ENCODE measurements at regions not wholly inside any gene's neighbourhood (a gene's known extent, or its start where the extent isn't known, plus 50 kb on each side); places are given as distances from the start of the nearest gene placed in this dataset.

- TF ChIP-seq CEBPZ (IDR thresholded peaks at IDR 0.05; ENCODE audit: low read length) (no peak), ZBTB4 (CRISPR knock-in tag; IDR thresholded peaks at IDR 0.05; ENCODE audit: borderline replicate concordance) (no peak), CHCHD3 (CRISPR knock-in tag; IDR thresholded peaks at IDR 0.05) (no peak), RBFOX2 (IDR thresholded peaks at IDR 0.05; ENCODE audit: low read depth, low read length) (no peak), FOXP1 (IDR thresholded peaks at IDR 0.05) (no peak), FOXP1 (CRISPR knock-in tag; IDR thresholded peaks at IDR 0.05) (no peak), PHF20 (CRISPR knock-in tag; IDR thresholded peaks at IDR 0.05) (no peak)
Measured at GRCh38 chr10:129048513-129048912, 418.5 kb upstream of the MGMT start (continued).

- H2AFZ ChIP-seq (ENCODE audit: low read length) = no peak overlapping the region
- H3K27ac ChIP-seq (ENCODE audit: extremely low read length, insufficient read depth, low read length) = no peak overlapping the region
- no peak overlapping the region for H3K9ac ChIP-seq (ENCODE audit: insufficient read depth, low read depth, low read length)
- no peak overlapping the region for H3K4me3 ChIP-seq (replicated peaks in 1 of 3; ENCODE audit: insufficient read depth in 1 of 3, low read depth in 2 of 3, low read length in 3 of 3)
- H4K20me1 ChIP-seq (ENCODE audit: insufficient read depth, low read length) = no peaks in the 10 kb centered on the region
- no TSS peak for BruUV-seq (replicated peaks)
- no peaks in the 10 kb centered on the region for H3K4me1 ChIP-seq (ENCODE audit: insufficient read depth, low read length)
- 10% methylated on average over 7 of the region's 7 CpGs for WGBS (ENCODE audit: low lambda C conversion rate)
- H3K27me3 ChIP-seq (ENCODE audit: control insufficient read depth in 1 of 2, insufficient read depth in 2 of 2, low read length in 2 of 2) = peaks cover 0 to 30% of the 10 kb centered on the region in 2 experiments; a peak in 4 of 5 replicates
- DNase-seq (ENCODE audit: low spot score) (no peak), FAIRE-seq (no peak), ATAC-seq (no peak)
- no peak overlapping the region for H3K4me2 ChIP-seq (ENCODE audit: low read depth, low read length)
- H3K79me2 ChIP-seq (ENCODE audit: insufficient read depth, low read length) = no peaks in the 10 kb centered on the region
- in situ Hi-C loops (cut with HindIII; ENCODE audit: extremely low pct_ligation_motif_present, low pct_unique_long_range_greater_than_20kb) = no loop called here
- ChIA-PET POLR2A (no interaction called here), CTCF (ENCODE audit: low intra/inter-chr PET ratio, low total read pairs) (no interaction called here)
- no peaks in the 10 kb centered on the region for H3K36me3 ChIP-seq (replicated peaks in 1 of 2; ENCODE audit: control insufficient read depth in 1 of 2, insufficient read depth in 2 of 2, low read length in 2 of 2)
- no peaks in the 10 kb centered on the region for H3K9me3 ChIP-seq (ENCODE audit: low read length)
- intact Hi-C loops (cut with micrococcal nuclease; ENCODE audit: unreplicated experiment) = no loop called here
- TF ChIP-seq NFIB (CRISPR knock-in tag; IDR thresholded peaks at IDR 0.05; ENCODE audit: borderline replicate concordance) = no peak
- no peak for TF ChIP-seq PATZ1 (CRISPR knock-in tag; IDR thresholded peaks at IDR 0.05)
- TF ChIP-seq HDAC2 (CRISPR knock-in tag; IDR thresholded peaks at IDR 0.05) = no peak
- TF ChIP-seq ZNF12 (CRISPR knock-in tag; IDR thresholded peaks at IDR 0.05) = no peak
- TF ChIP-seq SOX6 (IDR thresholded peaks at IDR 0.05) = no peak
- TF ChIP-seq SOX6 (CRISPR knock-in tag; IDR thresholded peaks at IDR 0.05) = no peak
- no peak for TF ChIP-seq SMC3 (IDR thresholded peaks at IDR 0.05; ENCODE audit: low read length)
- no peak for TF ChIP-seq ZNF337 (CRISPR knock-in tag; IDR thresholded peaks at IDR 0.05; ENCODE audit: borderline replicate concordance, low read depth)
- no peak for TF ChIP-seq CREM (IDR thresholded peaks at IDR 0.05)
- TF ChIP-seq CREM (CRISPR knock-in tag; IDR thresholded peaks at IDR 0.05) = no peak
- no peak for TF ChIP-seq ZC3H4 (CRISPR knock-in tag; IDR thresholded peaks at IDR 0.05; ENCODE audit: borderline replicate concordance)
Measured at GRCh38 chr10:129049501-129049900, 417.5 kb upstream of the MGMT start.

Measured in HepG2 (cell line).